GM18909 (cell line): ENCODE measurements at regions not wholly inside any gene's neighbourhood (a gene's known extent, or its start where the extent isn't known, plus 50 kb on each side); places are given as distances from the start of the nearest gene placed in this dataset.
A peak's percentile ranks its signal among the peaks of the same experiment; 100 is the strongest.

ENCODE experiments used
- ATAC-seq: cut with Tn5 transposase; IDR thresholded peaks from one replicate; pipeline ENCODE4 v1.9.1; 2021; ENCODE audit warnings: mild to moderate bottlenecking; ENCODE audit not compliant: unreplicated experiment, poor library complexity

DNA sequence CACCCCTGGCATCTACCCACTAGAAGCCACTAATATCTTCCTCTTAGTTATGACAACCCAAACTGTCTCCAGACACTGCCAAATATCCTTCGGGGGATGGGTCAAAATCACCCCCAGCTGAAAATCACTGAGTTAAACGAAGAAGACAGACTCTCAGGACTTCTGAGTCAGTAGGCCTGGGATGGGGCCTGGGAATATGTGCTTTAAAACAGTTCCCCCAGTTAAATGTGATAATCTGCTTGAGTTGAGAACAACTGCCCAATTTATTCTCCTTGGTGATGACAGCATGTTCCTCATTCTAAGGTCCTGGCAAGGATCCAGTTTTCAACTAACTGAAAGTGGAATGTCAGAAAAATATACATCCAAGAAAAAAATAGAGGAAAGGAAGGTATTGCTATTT is 52.4 kb downstream of the CBLL2 start:
- no peak for ATAC-seq

DNA sequence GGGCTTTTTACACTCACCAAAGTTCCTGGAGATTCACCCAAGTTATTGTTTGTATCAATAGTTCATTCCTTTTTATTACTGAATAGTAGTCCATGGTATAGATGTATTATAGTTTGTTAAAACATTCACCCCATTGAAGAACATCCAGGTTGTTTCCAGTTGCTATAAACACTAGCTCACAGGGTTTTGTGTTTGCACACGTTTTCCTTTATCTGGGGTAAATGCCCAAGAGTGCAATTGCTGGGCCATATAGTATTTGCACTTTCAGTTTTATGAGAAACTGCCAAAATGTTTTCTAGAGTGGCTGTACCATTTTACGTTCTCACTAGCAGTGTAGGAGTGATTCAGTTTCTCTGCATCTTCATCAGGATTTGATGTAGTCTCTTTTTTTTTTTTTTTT is 57.1 kb downstream of the CBLL2 start:
- no peak for ATAC-seq

DNA sequence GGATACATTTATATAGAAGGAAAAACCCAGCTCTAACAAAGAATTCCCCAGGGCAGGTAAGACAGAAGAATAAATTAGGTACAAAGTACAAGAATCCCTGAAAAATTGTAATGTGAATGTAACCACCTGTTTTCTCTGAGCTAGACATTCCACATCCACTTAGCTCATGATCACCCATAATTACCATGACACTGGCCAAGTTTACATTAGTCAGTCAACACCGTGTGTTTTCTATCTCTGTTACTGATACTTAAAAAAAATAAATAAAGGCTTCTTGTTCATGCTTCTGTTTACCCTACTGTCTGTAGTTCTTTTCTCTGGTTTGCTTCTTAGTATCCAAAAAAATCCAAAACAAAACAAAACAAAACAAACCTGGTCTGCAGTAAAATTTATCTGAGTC is 66.0 kb downstream of the CBLL2 start:
- no peak for ATAC-seq

DNA sequence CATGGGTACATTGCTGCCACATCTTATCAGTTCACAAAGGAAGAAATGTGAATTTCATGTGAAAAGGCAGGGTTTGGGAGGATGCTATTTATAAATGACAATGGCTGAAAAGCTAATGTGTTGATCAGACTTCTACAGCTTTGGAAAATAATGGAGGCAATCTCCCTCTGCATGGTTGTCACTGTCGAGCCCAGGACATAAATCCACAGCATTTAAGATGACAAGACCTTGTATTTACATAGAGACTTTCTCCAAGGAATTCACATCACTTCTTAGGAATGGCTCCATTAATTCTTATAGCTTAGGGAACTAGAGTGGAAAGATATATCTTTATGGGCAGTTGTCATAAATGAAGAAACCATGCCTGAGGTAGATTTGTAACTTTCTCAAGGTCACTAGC is 66.7 kb downstream of the CBLL2 start:
- ATAC-seq: no peak

DNA sequence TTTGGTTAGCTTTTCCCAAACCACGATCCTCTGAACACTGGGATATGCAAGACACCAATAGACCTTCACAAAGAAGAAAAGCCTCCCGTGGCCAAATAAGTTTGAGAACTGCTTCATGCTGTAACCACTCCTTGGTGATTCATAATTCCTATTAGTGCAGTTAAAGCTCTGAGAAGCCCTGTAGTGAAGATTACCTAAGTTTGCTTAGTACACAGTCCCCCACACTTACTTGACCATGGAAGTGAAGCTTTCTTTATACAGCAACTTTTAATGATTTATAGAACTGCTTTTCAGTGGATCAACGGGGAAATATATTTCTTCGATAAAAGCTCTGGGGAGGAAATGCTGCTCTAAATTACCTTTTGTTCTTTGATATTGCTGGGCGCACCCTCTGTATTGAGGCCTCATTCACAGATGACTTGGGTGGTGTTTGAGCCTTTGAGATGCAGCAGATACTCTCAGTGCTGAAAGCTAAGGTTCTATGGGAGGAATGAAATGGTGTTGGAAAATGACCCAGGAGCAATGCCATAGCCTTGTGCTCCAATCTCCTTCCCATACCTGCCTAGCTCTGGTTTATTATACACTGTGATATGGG is 67.4 kb downstream of the CBLL2 start:
- no peak for ATAC-seq

DNA sequence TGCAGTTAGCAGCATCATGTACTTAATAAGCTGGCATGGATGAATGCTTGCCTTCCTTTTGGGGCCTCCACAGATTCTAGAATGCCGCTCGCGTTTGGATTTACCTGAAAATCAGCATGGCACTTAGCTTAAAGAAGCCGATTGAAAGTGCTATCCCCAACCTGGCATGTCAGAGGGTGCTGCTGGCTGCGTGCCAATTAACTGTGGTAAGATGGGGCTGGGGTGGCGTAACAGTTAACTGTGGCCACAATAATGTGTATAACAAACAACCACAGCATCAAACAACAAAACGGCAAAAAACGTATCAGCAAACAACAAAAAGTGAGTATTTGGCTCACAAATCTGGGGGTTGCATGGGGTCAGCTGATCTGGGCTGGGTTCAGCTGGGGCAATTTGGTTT is 70.5 kb downstream of the CBLL2 start:
- no peak for ATAC-seq

DNA sequence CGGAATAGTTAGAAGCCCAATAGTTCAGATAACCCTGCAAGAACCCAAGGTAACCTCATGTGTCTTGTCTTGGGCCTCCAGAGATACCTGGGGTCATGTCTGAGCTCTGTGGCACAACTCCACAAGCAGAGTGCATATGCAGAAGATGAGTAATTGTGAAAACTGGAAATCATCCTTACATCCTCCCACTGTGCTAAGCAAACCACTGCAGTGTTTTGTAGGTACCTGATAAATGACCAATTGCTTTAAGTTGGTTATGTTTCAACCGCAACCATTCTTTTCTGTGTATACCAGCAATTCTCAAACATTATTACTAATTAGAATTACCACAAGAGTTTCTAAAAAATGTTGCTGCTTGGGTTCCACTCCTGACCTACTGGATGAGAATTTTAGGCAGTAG is 73.2 kb downstream of the CBLL2 start:
- peak; percentile 89 for ATAC-seq

DNA sequence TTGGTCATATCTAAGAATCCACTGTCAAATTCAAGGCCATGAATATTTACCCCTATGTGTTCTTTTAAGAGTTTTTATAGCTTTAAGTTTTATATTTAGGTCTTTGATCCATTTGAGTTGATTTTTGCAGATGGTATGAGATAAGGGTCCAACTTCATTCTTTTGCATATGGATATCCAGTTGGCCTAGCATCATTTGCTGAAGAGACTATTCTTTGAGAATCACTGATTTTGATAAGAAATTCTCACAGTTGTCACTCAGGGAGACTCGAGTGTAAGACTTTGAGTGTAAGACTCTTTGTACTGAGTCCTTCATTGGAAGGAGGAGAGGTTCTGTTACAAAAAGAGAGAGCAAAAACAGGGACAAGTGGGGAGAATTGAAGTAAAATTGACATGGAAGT is 74.8 kb downstream of the CBLL2 start:
- no peak for ATAC-seq

DNA sequence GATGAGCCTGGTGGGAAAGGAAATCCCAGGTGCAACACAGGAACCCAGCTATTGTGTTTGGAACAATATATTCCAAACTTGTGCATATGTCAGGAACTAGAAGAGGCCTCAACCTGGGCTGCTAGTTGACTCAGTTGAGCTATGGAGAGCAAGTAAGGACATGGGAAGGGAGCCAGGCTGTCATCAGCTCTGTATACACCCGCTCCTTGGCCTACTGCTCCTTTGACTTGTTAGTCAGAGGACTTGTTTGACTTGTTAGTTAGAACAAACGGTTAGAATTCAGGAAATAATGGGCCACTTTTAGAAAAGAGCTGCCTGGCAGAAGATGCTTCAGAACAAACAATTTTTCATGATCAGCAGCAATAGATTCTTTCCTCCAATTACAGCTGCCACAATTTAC is 76.4 kb downstream of the CBLL2 start:
- ATAC-seq: no peak

DNA sequence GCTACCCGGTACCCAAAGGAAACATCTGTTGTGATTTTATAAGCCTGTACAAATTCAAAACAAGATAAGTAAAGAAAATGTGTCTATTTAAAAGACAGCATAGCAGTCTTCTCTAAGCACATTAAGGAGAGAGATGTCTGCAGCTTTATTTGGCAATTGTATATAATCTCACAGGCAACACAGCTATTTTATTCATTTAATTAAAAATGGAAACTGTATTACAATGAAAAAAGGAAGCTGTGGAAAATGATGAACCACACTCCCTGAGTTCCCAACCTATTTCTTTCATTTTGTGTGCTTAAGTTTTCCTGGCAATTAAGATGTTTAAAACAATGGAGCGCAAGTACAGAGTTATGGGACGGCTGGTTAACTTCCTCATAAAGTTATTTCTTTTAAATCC is 78.4 kb downstream of the CBLL2 start:
- ATAC-seq: no peak

DNA sequence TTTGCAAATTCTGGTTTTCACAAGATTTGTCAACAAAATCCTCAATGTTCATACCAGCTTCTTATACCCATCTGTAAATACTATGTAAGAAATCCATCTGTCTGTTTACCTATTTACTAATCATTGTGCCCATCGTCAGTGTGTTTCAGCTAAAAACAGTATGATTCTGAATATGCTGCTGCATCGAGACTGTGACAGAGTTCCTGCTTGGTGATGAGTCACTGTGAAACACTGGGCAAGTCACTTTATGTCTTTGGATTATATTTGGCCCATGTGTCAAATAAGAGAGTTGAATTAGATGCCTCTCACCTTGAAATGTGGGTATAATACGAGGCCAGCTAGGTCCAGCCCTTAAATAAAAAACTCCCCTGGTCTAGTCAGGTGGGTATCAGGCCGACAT is 79.3 kb downstream of the CBLL2 start:
- ATAC-seq: no peak

DNA sequence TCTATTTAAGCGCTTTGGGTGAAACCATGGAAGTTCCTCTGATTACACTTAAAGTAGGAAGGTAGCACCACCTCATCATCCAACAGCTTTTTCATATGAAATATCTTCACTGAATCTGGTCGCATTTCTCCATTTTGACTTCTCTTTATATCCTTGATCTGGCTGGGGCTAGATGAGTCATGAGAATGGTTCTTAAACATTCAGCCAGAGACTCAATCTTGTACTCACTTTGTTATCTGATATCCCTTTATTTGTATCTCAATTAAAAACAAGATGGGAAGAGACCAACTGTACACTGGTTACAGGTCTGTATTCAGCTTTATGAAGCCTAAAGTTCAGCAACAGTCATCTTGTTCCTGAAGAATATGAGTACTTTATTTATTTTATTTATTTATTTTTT is 84.9 kb downstream of the CBLL2 start:
- ATAC-seq: no peak

DNA sequence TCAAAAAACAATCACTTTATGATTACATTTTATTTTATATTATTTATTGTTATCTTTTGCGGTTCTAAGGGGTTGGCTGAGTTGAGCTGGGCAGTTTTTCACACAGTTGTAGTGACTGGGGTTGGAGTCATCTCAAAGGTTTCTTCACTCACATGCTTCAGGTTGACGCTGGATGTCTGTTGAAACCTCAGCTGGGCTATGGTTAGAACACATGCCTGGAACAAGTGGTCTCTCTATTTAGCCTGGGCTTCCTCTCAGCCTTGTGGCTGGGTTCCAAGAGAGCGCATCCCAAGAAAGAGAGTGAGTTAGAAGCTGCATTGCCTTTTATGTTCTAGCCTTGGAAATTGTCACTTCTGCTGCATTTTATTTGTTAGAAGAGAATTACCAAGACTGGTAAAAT is 87.4 kb downstream of the CBLL2 start:
- ATAC-seq: no peak

DNA sequence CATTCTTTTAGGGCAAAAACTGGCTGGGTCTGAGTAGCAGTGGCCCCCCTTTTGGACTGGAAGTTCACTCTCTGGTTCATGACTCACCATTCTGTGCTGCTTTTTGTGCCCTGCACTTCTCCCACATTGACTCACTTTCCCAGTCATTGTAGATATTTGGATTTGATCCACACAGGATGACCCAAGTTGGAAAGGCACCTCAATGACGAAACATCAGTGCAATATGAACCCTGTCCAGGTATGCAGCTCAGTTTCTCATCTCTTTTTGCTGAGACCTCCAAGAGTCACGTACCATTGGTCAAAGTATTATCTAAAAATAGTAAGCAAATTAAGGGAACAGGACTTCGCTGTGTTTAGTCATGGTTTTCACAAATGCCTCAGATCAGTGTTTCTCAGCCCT is 92.7 kb downstream of the CBLL2 start:
- no peak for ATAC-seq

DNA sequence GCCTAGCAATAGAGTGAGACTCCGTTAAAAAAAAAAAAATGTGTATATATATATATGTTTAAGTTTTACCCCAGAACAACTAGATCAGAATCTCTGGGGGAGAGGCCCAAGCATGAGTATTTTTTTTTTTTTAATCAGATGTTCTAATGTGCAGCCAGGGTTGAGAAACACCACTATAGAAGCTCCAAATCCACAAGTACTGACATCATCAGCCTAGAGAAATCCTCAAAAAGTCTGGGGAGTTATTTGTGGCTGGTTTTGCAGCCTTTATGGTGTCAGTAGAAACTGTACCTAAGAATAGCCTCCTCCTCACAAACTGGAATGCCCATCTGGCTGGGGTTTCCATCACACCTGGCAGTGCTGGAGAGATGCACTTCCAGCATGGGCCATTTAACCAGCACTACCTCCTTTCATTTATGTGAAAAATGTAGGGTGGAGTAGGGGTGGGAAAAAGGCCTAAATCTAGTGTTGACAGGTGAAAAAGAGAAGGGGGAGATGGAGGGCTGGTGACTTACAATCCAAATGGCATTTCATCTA is 93.5 kb downstream of the CBLL2 start:
- ATAC-seq: no peak

DNA sequence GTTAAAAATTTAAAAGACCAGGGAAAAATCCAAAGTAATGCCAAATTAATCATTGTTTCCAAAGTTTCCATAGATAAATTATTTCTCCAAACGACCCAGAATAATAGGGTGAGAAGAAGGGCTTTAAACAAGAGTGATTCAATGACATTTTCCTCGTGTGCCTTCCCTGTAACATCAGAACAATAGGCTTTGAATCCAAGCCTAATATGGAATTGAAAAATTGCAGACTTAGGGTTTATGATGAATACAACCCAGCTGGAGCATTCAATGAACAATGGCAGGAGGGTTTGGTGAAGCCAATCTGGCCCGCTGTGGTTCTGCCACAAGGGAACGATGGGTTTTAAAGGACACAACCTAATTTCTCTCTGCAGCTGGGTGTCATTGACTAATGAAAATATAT is 94.2 kb downstream of the CBLL2 start:
- ATAC-seq: no peak

DNA sequence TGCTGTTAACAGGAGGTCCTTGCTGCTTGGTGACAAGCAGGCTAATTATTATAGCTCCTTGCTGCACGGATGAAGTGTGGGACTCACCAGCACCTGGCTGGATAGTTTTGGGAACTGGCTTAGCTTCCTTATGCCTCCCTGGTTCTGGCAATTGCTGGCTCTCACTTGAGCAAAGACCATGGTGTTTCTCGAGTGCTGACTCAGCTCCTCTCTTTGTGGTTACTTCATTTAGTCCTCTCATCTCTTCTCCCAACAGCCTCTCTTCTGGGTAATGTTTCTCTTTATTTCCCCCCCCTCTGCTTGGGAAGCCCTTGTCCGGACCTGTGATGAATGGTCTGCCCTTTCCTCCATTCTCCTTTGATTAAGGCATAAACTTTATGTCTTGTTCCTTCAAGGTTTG is 100.4 kb downstream of the CBLL2 start:
- ATAC-seq: no peak

DNA sequence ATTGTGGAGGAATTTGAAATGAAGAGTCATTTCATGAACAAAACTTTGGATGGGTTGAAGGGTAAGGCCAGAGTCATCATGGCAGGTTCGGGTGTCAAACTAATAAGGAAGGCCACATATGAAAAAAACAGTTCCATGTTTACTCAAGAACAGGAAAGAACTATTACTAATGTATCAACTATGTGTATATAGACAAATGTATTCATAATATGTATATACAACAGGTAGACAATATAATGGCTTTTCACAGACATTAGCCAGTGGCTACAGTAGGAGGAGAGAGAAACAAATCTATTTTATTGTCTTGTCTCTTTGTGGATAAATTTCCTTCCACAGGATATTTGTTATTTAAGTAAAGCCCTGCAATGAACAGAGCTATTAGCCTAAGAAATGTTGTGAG is 101.1 kb downstream of the CBLL2 start:
- no peak for ATAC-seq

DNA sequence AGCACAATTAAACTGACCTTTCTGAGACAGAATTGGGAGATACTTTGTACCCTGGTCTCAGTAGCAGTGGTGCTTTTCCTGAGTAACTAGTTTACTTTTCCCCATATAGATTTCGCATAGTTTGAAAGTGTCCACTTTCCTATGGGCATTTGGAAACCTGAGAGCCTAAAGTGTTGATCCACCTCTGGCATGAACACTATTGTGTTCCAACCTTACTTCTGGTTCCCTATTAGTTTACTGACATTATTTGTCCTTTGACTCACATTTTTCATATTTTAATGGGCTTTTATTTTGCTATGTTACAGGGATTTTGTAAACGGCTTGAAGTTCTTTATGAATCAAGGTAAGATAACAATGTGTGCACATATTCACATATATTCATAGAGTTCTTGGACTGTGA is 103.7 kb downstream of the CBLL2 start:
- ATAC-seq: no peak

DNA sequence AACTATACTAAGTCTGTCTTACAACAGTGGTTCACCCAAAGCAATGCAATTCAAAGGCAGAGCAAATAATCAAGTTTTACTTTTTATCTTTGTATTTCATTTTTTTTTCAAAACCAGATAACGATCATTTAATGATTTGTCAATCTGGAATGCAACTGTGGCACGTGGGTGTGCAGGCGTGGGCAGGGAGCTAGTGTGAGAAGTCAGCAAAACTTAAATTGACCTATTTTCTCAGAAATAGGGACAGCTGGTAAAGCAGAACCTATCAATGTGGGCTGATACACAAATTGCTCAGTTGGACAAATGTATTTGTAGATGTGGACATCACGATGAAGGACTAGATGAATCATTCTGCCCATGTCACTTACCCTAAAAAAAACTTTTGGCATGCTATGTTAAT is 105.6 kb downstream of the CBLL2 start:
- no peak for ATAC-seq

DNA sequence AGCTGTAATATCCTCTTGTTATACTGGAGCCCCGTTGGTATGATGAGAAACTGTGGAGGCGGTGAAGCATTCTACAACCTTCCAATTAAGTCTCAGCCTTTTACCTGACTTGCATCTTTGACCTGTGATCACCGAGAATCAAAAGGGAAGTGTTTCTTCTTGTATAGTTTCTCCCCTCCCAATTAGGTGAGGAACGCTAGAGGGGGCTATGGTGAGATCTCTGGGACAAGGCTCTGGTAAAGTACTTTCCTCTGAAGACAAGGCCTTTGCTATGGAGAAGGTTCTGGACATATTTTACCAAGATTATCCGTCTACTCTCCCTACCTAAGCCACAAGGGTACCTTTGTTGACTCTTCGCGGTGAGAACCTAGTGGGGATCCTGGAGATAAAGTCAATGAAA is 111.3 kb downstream of the CBLL2 start:
- ATAC-seq: no peak

DNA sequence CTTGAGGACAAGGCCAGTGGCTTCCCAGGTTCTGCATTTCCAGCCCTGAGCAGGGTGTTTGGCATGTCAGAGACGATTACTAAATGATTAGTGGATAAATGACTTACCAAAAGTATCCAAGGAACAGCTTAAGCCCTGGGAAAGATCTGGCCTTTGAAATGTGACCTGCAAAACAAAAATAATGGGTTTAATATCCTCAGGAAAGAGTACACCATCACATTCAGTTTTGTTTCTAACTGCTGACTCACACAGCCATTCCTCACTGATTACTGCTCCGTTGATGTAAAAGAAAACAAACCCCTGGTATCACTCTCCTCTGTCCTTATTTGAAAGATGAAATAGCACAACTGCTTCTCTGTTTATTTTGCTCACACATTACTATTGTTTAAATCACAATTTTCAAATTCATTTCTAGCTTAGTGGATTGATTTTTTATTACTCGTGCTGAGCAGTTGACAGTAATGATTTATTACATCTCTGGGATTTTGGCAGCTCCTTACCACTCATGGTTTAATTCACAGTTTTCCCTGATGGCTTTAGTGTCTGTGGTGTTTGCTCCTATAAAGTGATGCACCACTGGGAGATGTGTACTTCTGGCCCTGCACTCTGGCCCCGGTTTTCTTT is 117.0 kb downstream of the CBLL2 start:
- ATAC-seq: no peak
